H1 (cell line): ENCODE measurements at regions not wholly inside any gene's neighbourhood (a gene's known extent, or its start where the extent isn't known, plus 50 kb on each side); places are given as distances from the start of the nearest gene placed in this dataset.

Experiments
- FOSL1 ChIP-seq: IDR thresholded peaks from 2 replicates; pipeline ENCODE4 v1.6.1; 2011; ENCODE audit warnings: mild to moderate bottlenecking, low read depth, low read length, moderate library complexity; ENCODE audit not compliant: insufficient read depth
- KDM4A ChIP-seq: IDR thresholded peaks from one replicate; pipeline ENCODE4 v1.7.1; 2012; ENCODE audit warnings: low read depth, mild to moderate bottlenecking, moderate library complexity, low read length, inconsistent platforms; ENCODE audit not compliant: severe bottlenecking
- RNF2 ChIP-seq: fragments of 200-900, 300-1000 bp; sonication (generic); IDR thresholded peaks from 2 replicates; pipeline ENCODE4 v1.7.1; 2016; ENCODE audit warnings: borderline replicate concordance, low read depth, mild to moderate bottlenecking, antibody characterized with exemption, low read length; ENCODE audit not compliant: poor library complexity, severe bottlenecking; ENCODE audit errors: missing control alignments
- SP1 ChIP-seq: IDR thresholded peaks from 2 replicates; pipeline ENCODE4 v1.6.1; 2011; ENCODE audit warnings: low read depth, low read length
- SP2 ChIP-seq: IDR thresholded peaks from 2 replicates; pipeline ENCODE4 v1.6.1; 2012; ENCODE audit warnings: mild to moderate bottlenecking, low read length, inconsistent platforms
- TCF12 ChIP-seq: IDR thresholded peaks from 2 replicates; pipeline ENCODE4 v1.6.1; 2011; ENCODE audit warnings: low read depth, mild to moderate bottlenecking, low read length

- no peak for TF ChIP-seq KDM4A
- no peak for TF ChIP-seq SP1
- no peak for TF ChIP-seq SP2
- no peak for TF ChIP-seq RNF2
- no peak for TF ChIP-seq FOSL1
- TF ChIP-seq TCF12 = no peak
Observed at GRCh38 chr21:15625363-15625762, 104.4 kb upstream of the USP25 start (continued).
